HepG2 (cell line): ENCODE measurements at regions not wholly inside any gene's neighbourhood (a gene's known extent, or its start where the extent isn't known, plus 50 kb on each side); places are given as distances from the start of the nearest gene placed in this dataset.

ENCODE experiments used
- ATAC-seq: fragments of 200-7000 bp; cut with Tn5 transposase; 3 replicates; pipeline ENCODE4 v1.9.1; 2020; ENCODE audit warnings: mild to moderate bottlenecking, moderate library complexity
- BruUV-seq: library from RNA; stranded (reverse); fragments of 400-500 nt; replicated peaks from 2 replicates; lab custom pipeline; 2021; lab: Mats Ljungman, UMichigan
- CTCF ChIA-PET: fragments of 300-600 bp; formaldehyde crosslinking; extraction: SDS; loops from one replicate; lab custom pipeline; 2021; ENCODE audit warnings: low total read pairs, inconsistent platforms, low intra/inter-chr PET ratio; lab: Yijun Ruan, JAX
- POLR2A ChIA-PET: fragments of 350-600 bp; sonication (Branson Sonifier 250); formaldehyde crosslinking; loops from one replicate; lab custom pipeline; 2020; ENCODE audit warnings: antibody characterized with exemption, inconsistent platforms; lab: Yijun Ruan, JAX
- DNase-seq: peaks from one replicate; pipeline ENCODE4 v3.0.0-alpha.2; 2015; ENCODE audit warnings: low spot score
- FAIRE-seq: peaks from 3 replicates; lab custom pipeline; 2011; peaks lifted over from hg19 to GRCh38; lab: Jason Lieb, UNC
- H2AFZ ChIP-seq: one replicate; pipeline ENCODE4 v1.6.1; 2011; ENCODE audit warnings: low read length, inconsistent platforms
- H3K27ac ChIP-seq: fragments of 300-600 bp; 3 replicates; pipeline ENCODE4 v1.8.0; 2011; ENCODE audit warnings: mixed run types, mild to moderate bottlenecking, mixed read lengths, low read length, inconsistent platforms; ENCODE audit not compliant: insufficient read depth; ENCODE audit errors: extremely low read length
- H3K27me3 ChIP-seq, 2 experiments: fragments of 200-600 bp in 1 of 2; 2 replicates in 1 of 2; 3 replicates in 1 of 2; pipeline versions ENCODE4 v1.6.0 to v1.8.0; 2011; ENCODE audit warnings: low read length in 2 of 2, mild to moderate bottlenecking in 2 of 2, moderate library complexity in 2 of 2, inconsistent platforms in 1 of 2; ENCODE audit not compliant: insufficient read depth in 2 of 2, control insufficient read depth in 1 of 2
- H3K36me3 ChIP-seq, 2 experiments: fragments of 200-600 bp in 1 of 2; replicated peaks in 1 of 2; 2 replicates in 1 of 2; 3 replicates in 1 of 2; pipeline versions ENCODE4 v1.5.1 to v1.8.0; 2011; ENCODE audit warnings: low read length in 2 of 2, inconsistent platforms in 1 of 2; ENCODE audit not compliant: insufficient read depth in 2 of 2, control insufficient read depth in 1 of 2
- H3K4me1 ChIP-seq: 2 replicates; pipeline ENCODE4 v1.5.1; 2012; ENCODE audit warnings: low read length, inconsistent platforms; ENCODE audit not compliant: insufficient read depth
- H3K4me2 ChIP-seq: 2 replicates; pipeline ENCODE4 v1.6.0; 2011; ENCODE audit warnings: low read depth, low read length, inconsistent platforms
- H3K4me3 ChIP-seq, 3 experiments: fragments of 200-600 bp in 1 of 3; sonication (generic), shearing (Covaris generic) in 1 of 3; replicated peaks in 1 of 3; 2 replicates each; pipeline ENCODE4 v1.5.1; 2011 to 2016; ENCODE audit warnings: low read length in 3 of 3, inconsistent platforms in 2 of 3, low read depth in 2 of 3, mild to moderate bottlenecking in 2 of 3, control low read depth in 1 of 3, mixed read lengths in 1 of 3; ENCODE audit not compliant: insufficient read depth in 1 of 3
- H3K79me2 ChIP-seq: one replicate; pipeline ENCODE4 v1.6.1; 2011; ENCODE audit warnings: low read length, inconsistent platforms; ENCODE audit not compliant: insufficient read depth
- H3K9ac ChIP-seq: 2 replicates; pipeline ENCODE4 v1.6.0; 2011; ENCODE audit warnings: mild to moderate bottlenecking, low read depth, low read length, inconsistent platforms; ENCODE audit not compliant: insufficient read depth
- H3K9me3 ChIP-seq: 2 replicates; pipeline ENCODE4 v1.5.1; 2012; ENCODE audit warnings: mild to moderate bottlenecking, low read length
- H4K20me1 ChIP-seq: 2 replicates; pipeline ENCODE4 v1.6.0; 2011; ENCODE audit warnings: inconsistent platforms, mild to moderate bottlenecking, low read length, moderate library complexity; ENCODE audit not compliant: insufficient read depth
- HINFP ChIP-seq: sonication (generic); formaldehyde crosslinking; IDR thresholded peaks from 2 replicates; pipeline ENCODE4 v1.4.0; 2020; ENCODE audit warnings: low read depth, mild to moderate bottlenecking, missing genetic modification reagents
- ZKSCAN8 ChIP-seq: IDR thresholded peaks from 2 replicates; pipeline ENCODE4 v1.6.1; 2016; ENCODE audit warnings: borderline replicate concordance, missing genetic modification reagents, missing compliant biosample characterization
- ZNF530 ChIP-seq: sonication (generic); formaldehyde crosslinking; IDR thresholded peaks from 2 replicates; pipeline ENCODE4 v1.5.0; 2020; ENCODE audit warnings: low read depth, mild to moderate bottlenecking, missing genetic modification reagents
- ZNF782 ChIP-seq: sonication (generic); formaldehyde crosslinking; IDR thresholded peaks from 2 replicates; pipeline ENCODE4 v1.4.0; 2020; ENCODE audit warnings: missing genetic modification reagents, mild to moderate bottlenecking, borderline replicate concordance
- WGBS: methylation state at CpG from one replicate; pipeline ENCODE4 v1.1.6; 2017; ENCODE audit warnings: low lambda C conversion rate; 5-methylcytosine and 5-hydroxymethylcytosine counted together
- in situ Hi-C: cut with HindIII; loops from 2 replicates; pipeline ENCODE4 v1.10.0; 2017; ENCODE audit warnings: low pct_unique_long_range_greater_than_20kb; ENCODE audit not compliant: extremely low pct_ligation_motif_present
- intact Hi-C: fragments of 100-400 bp; cut with micrococcal nuclease; formaldehyde crosslinking; loops from one replicate; pipeline ENCODE4 v1.10.0; 2022; ENCODE audit not compliant: unreplicated experiment
- TF ChIP-seq, protein P1 (sequence below): sonication (generic); formaldehyde crosslinking; IDR thresholded peaks from 2 replicates; pipeline ENCODE4 v1.4.0; 2020; ENCODE audit warnings: missing genetic modification reagents

DNA sequence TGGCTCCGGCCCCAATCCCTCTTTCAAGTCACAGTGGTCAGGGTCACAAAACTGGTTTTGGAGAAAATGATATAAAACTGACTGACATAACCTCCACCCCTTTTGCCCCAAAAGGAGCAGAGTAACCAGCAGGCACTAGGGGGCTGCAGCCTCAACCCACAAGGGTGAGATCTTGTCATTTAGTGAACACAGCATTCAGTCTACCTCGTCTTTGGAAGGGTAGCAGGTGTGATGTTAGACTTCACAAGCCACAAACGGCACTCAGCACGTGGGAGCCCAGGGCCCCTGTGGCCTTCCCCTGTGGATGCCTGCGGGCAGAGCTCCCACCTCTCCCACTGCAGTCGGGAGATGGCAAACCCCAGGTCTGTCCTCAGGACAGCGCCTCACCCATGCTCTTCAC, 372.1 kb upstream of the MYT1L start:
- in situ Hi-C loops, result no loop called here

More for the DNA sequence above, 372.1 kb upstream of the MYT1L start:
- no peaks in the 10 kb centered on the region for H4K20me1 ChIP-seq
- H3K9ac ChIP-seq, result no peak overlapping the region
- H3K27me3 ChIP-seq, result peaks cover 16 to 73% of the 10 kb centered on the region in 2 experiments; a peak in 4 of 5 replicates
- H3K36me3 ChIP-seq, result no peaks in the 10 kb centered on the region
- no peaks in the 10 kb centered on the region for H3K4me1 ChIP-seq
- no peak for DNase-seq
- no peaks in the 10 kb centered on the region for H3K79me2 ChIP-seq
- intact Hi-C loops, result no loop called here
- 3% methylated on average over 5 of the region's 7 CpGs for WGBS
- no peak overlapping the region for H3K4me3 ChIP-seq
- no peak for FAIRE-seq
- ATAC-seq, result no peak
- BruUV-seq, result no TSS peak
- POLR2A ChIA-PET, result no interaction called here
- TF ChIP-seq ZNF782 (CRISPR knock-in tag) (no peak), ZNF530 (CRISPR knock-in tag) (no peak), ZKSCAN8 (no peak), HINFP (CRISPR knock-in tag) (no peak)
- TF ChIP-seq, protein P1, sequence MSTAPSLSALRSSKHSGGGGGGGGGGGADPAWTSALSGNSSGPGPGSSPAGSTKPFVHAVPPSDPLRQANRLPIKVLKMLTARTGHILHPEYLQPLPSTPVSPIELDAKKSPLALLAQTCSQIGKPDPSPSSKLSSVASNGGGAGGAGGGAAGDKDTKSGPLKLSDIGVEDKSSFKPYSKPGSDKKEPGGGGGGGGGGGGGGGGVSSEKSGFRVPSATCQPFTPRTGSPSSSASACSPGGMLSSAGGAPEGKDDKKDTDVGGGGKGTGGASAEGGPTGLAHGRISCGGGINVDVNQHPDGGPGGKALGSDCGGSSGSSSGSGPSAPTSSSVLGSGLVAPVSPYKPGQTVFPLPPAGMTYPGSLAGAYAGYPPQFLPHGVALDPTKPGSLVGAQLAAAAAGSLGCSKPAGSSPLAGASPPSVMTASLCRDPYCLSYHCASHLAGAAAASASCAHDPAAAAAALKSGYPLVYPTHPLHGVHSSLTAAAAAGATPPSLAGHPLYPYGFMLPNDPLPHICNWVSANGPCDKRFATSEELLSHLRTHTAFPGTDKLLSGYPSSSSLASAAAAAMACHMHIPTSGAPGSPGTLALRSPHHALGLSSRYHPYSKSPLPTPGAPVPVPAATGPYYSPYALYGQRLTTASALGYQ (CRISPR knock-in tag), result no peak
- no peak overlapping the region for H3K4me2 ChIP-seq
- H2AFZ ChIP-seq, result no peak overlapping the region
- CTCF ChIA-PET, result no interaction called here
- H3K9me3 ChIP-seq, result no peaks in the 10 kb centered on the region
- no peak overlapping the region for H3K27ac ChIP-seq
